Activated naive CD4-positive, alpha-beta T cell treated with anti-CD3 and anti-CD28 coated beads, Interleukin-2, amount 10 ng/mL, durations not matched to agents 7 days and 5 days (primary cell): ENCODE measurements at regions not wholly inside any gene's neighbourhood (a gene's known extent, or its start where the extent isn't known, plus 50 kb on each side); places are given as distances from the start of the nearest gene placed in this dataset.

Source experiments
- CTCF ChIA-PET: fragments of 350-600 bp; sonication (Branson Sonifier 250); formaldehyde crosslinking; loops from one replicate; lab custom pipeline; 2021; ENCODE audit warnings: antibody characterized with exemption; lab: Charles Lee
- DNase-seq: peaks from one replicate; pipeline ENCODE4 v3.0.0-alpha.2; 2020
- H3K27ac Mint-ChIP-seq: one replicate; pipeline ENCODE4 v1.8.0; 2021; ENCODE audit warnings: mild to moderate bottlenecking, moderate library complexity, mixed read lengths
- H3K27me3 Mint-ChIP-seq: one replicate; pipeline ENCODE4 v1.8.0; 2021; ENCODE audit warnings: mild to moderate bottlenecking, mixed read lengths
- H3K36me3 Mint-ChIP-seq: one replicate; pipeline ENCODE4 v1.8.0; 2021; ENCODE audit warnings: mixed read lengths
- H3K4me1 Mint-ChIP-seq: one replicate; pipeline ENCODE4 v1.8.0; 2021; ENCODE audit warnings: mixed read lengths
- H3K4me3 Mint-ChIP-seq: one replicate; pipeline ENCODE4 v1.8.0; 2021; ENCODE audit warnings: mild to moderate bottlenecking, moderate library complexity, mixed read lengths
- H3K9me3 Mint-ChIP-seq: one replicate; pipeline ENCODE4 v1.8.0; 2021; ENCODE audit warnings: mixed read lengths

- DNase-seq = no peak
- H3K9me3 Mint-ChIP-seq = no peaks in the 10 kb centered on the region
- CTCF ChIA-PET = interaction anchor here (0.6 to 2.4 kb wide), 5 partner anchors 10 to 587 kb away, joined by 3 to 8 read pairs (median 4); no protein-coding TSS in a partner anchor
- no peaks in the 10 kb centered on the region for H3K4me1 Mint-ChIP-seq
- H3K4me3 Mint-ChIP-seq = no peak overlapping the region
- peaks cover 18% of the 10 kb centered on the region for H3K27me3 Mint-ChIP-seq
- no peaks in the 10 kb centered on the region for H3K36me3 Mint-ChIP-seq
- H3K27ac Mint-ChIP-seq = no peak overlapping the region
Observed at GRCh38 chr5:174324680-174325079, 279.2 kb downstream of the NSG2 start.

DNA sequence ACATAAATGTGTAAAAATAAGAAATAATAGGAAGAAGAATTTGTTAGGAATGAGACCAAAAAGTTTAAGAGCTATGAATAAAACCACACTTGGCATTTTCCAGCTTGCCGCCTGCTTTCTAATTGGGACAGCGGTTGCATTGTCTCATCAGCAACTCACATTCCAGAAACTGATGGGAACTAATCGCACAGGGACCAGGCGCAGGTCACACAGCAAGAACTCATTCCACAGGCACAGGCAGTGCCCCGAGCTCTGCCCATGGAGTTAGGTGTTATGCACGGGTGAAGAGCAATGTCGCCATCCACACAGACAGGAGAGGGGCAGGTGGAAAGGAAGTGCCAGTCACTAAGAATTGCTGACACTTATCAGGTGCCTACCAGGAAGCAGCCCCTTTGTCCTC lies 279.9 kb downstream of the NSG2 start:
- Mint-ChIP-seq H3K27ac (no peak overlapping the region), H3K36me3 (no peaks in the 10 kb centered on the region), H3K27me3 (peaks cover 15% of the 10 kb centered on the region), H3K4me1 (no peaks in the 10 kb centered on the region), H3K4me3 (no peak overlapping the region), H3K9me3 (no peaks in the 10 kb centered on the region)
- DNase-seq = no peak
- CTCF ChIA-PET = interaction anchor here (0.7 kb wide), 1 partner anchor 110 kb away, joined by 3 read pairs; no protein-coding TSS in a partner anchor

- H3K4me1 Mint-ChIP-seq = no peaks in the 10 kb centered on the region
- no peak overlapping the region for H3K27ac Mint-ChIP-seq
- H3K27me3 Mint-ChIP-seq = peaks cover 14% of the 10 kb centered on the region
- no peaks in the 10 kb centered on the region for H3K9me3 Mint-ChIP-seq
- H3K36me3 Mint-ChIP-seq = no peaks in the 10 kb centered on the region
- CTCF ChIA-PET = interaction anchor here (1.3 kb wide), 2 partner anchors 8 to 471 kb away, joined by 3 to 8 read pairs; no protein-coding TSS in a partner anchor
- no peak for DNase-seq
- no peak overlapping the region for H3K4me3 Mint-ChIP-seq
Observed at GRCh38 chr5:174325961-174326360, 280.5 kb downstream of the NSG2 start.

- DNase-seq = no peak
- Mint-ChIP-seq H3K4me1 (no peaks in the 10 kb centered on the region), H3K36me3 (no peaks in the 10 kb centered on the region), H3K9me3 (no peaks in the 10 kb centered on the region), H3K27ac (no peak overlapping the region), H3K4me3 (no peak overlapping the region), H3K27me3 (peaks cover 11% of the 10 kb centered on the region)
- CTCF ChIA-PET = interaction anchor here (0.8 to 2.5 kb wide), 5 partner anchors 8 to 471 kb away, joined by 3 to 8 read pairs (median 4); no protein-coding TSS in a partner anchor
Observed at GRCh38 chr5:174326372-174326771, 280.9 kb downstream of the NSG2 start.

DNA sequence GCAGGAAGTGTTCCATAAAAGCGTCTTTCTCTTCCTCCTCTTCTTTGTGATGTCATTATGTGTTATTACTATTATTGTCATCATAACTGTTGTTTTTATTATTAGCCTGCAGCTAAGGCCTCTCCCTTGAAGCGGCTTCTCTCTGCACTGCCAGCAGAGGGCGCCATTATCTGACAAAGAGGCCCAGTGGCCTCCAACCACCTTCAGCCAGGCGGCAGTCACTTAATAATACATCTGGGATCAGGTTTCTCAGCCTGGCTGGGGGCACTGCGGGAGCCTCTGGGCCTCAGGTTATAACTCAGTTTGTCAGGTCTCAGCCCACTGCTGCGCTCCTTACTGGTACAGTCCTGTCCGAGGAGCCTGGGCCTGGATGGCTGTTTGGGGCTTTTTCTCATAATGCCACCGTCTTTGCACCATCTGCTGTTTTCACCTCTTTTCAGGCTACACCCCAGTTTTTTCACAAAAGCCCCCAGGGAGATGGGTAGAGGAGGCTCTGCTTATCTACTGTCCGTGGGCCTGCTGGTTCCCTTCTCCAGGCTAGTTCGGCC lies 281.9 kb downstream of the NSG2 start:
- peak; percentile 67 for DNase-seq
- H3K4me1 Mint-ChIP-seq = no peaks in the 10 kb centered on the region
- peaks cover 11% of the 10 kb centered on the region for H3K27me3 Mint-ChIP-seq
- H3K4me3 Mint-ChIP-seq = no peak overlapping the region
- H3K36me3 Mint-ChIP-seq = no peaks in the 10 kb centered on the region
- CTCF ChIA-PET = interaction anchor here (0.5 to 2.5 kb wide), 7 partner anchors 9 to 470 kb away, joined by 3 to 8 read pairs (median 4); no protein-coding TSS in a partner anchor
- no peak overlapping the region for H3K27ac Mint-ChIP-seq
- H3K9me3 Mint-ChIP-seq = no peaks in the 10 kb centered on the region

DNA sequence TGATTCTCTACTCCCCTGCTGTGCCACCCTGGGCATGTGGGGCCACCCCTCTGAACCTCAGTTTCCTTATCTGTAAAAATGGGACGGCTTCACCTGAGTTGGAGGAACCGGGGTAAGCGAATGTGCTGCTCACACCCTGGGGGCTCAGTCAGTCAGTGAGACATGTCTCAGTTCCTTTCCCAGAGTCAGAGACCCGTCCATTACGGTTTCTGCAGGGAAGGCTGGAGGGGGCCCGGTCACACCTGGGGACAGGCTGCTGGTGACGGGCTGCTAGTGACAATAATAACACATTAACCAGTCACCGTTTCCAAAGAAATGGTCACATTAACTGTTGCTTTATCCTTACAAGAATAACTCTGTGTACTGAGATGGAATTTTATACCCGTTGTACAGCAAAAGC lies 282.4 kb downstream of the NSG2 start:
- Mint-ChIP-seq H3K4me3 (no peak overlapping the region), H3K27ac (no peak overlapping the region), H3K4me1 (no peaks in the 10 kb centered on the region), H3K36me3 (no peaks in the 10 kb centered on the region), H3K9me3 (no peaks in the 10 kb centered on the region), H3K27me3 (peaks cover 11% of the 10 kb centered on the region)
- CTCF ChIA-PET = interaction anchor here (2.5 kb wide), 1 partner anchor 465 kb away, joined by 6 read pairs; no protein-coding TSS in a partner anchor
- no peak for DNase-seq

DNA sequence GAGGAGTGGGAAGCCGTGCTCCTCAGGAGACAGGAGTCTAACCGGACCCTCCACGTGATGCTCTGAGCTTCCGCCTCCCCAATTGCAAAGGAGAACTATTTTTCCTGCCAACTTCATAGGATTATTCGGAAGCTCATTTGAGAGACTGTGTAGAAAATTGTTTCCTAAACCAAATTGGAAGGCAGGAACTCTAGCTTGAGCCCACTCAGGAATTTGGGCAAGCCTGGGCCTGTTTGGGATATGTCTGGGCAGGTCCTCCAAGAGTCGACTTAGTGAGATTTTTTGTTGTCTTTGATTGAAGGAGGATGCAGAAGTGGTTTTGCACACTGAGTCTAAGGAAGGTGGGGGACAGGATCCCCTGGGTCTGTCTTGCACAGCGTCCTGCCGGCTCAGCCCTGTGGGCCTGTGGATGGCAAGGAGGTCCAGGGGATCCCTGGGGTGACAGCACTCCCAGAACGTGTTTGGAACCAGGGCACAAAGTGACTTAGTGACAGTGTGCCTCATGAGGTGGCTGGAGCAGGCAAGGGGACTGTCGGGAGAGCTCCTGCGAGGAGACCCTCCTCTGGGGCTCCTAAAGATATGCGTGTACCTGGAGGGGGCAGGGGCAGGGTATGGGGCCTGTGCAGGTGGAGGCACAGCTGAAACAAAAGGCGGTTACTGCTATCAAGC lies 283.3 kb downstream of the NSG2 start:
- no peaks in the 10 kb centered on the region for H3K9me3 Mint-ChIP-seq
- no peak overlapping the region for H3K4me3 Mint-ChIP-seq
- CTCF ChIA-PET = interaction anchor here (0.5 to 2.5 kb wide), 3 partner anchors 17 to 464 kb away, joined by 3 to 6 read pairs (median 4); no protein-coding TSS in a partner anchor
- no peak overlapping the region for H3K27ac Mint-ChIP-seq
- no peak for DNase-seq
- no peaks in the 10 kb centered on the region for H3K4me1 Mint-ChIP-seq
- H3K27me3 Mint-ChIP-seq = peaks cover 10% of the 10 kb centered on the region
- no peaks in the 10 kb centered on the region for H3K36me3 Mint-ChIP-seq

DNA sequence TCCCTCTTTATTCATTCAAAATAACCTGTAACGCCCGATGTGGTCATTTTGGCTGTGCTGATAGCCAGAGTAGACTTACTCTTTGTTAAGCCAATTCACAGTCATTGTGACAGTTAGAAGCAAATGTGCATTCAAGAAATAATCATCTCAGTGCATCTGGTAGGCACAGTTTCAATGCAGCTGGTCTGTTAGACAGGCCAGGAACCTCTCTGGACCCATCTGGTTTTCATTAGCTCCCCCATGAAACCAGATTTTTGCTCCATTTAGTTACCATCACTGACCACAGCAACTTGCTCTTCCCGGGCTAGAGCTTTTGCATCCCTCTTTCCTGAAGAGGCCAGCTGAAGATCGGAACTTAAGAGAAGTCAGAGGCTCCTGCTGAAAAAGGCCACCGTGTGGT lies 284.2 kb downstream of the NSG2 start:
- Mint-ChIP-seq H3K9me3 (no peaks in the 10 kb centered on the region), H3K4me1 (no peaks in the 10 kb centered on the region), H3K36me3 (no peaks in the 10 kb centered on the region), H3K27ac (no peak overlapping the region), H3K27me3 (peaks cover 7% of the 10 kb centered on the region), H3K4me3 (no peak overlapping the region)
- CTCF ChIA-PET = interaction anchor here (1.0 kb wide), 1 partner anchor 18 kb away, joined by 4 read pairs; no protein-coding TSS in a partner anchor
- no peak for DNase-seq

DNA sequence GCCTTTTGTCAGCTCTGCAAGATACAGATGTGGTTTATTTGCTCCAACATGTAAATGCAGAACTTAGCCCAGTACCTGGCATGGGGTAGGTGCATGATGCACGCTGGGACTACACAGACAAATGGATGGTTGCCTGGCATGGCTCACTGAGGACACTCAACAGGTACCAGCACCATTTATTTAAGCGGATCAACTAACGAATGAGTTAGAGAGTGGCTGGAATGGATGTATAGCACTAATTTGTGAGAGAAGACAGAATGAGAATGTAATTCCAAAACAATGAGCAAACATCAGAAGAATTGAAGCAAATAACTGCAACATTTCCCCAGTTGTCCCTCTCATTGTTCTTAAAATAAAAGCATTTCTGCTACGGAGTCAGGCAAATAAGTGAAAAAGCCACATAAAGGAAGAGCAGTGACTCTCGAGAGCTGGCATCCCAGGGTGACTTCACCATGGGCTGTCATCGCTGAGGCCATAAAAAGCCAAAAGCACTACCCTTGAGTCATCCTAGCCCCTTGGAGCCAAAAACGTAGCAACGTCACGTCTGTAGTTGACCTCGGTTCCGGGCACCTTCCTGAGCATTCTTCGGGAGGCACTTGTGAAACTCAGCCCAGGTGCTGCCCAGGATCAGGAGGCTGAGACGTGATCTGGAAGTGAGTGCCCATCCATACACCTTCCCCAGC lies 290.3 kb downstream of the NSG2 start:
- DNase-seq = no peak
- Mint-ChIP-seq H3K4me3 (no peak overlapping the region), H3K4me1 (no peaks in the 10 kb centered on the region), H3K9me3 (no peaks in the 10 kb centered on the region), H3K27me3 (peaks cover 35% of the 10 kb centered on the region), H3K36me3 (no peaks in the 10 kb centered on the region), H3K27ac (no peak overlapping the region)
- CTCF ChIA-PET = no interaction called here

- no peak overlapping the region for H3K27ac Mint-ChIP-seq
- CTCF ChIA-PET = no interaction called here
- no peak overlapping the region for H3K4me3 Mint-ChIP-seq
- DNase-seq = no peak
- H3K27me3 Mint-ChIP-seq = peaks cover 35% of the 10 kb centered on the region
- H3K9me3 Mint-ChIP-seq = no peaks in the 10 kb centered on the region
- no peaks in the 10 kb centered on the region for H3K36me3 Mint-ChIP-seq
- H3K4me1 Mint-ChIP-seq = no peaks in the 10 kb centered on the region
Observed at GRCh38 chr5:174336479-174336878, 291.0 kb downstream of the NSG2 start.

- H3K9me3 Mint-ChIP-seq = no peaks in the 10 kb centered on the region
- DNase-seq = no peak
- no peak overlapping the region for H3K27ac Mint-ChIP-seq
- peaks cover 35% of the 10 kb centered on the region for H3K27me3 Mint-ChIP-seq
- no peaks in the 10 kb centered on the region for H3K36me3 Mint-ChIP-seq
- no peaks in the 10 kb centered on the region for H3K4me1 Mint-ChIP-seq
- no peak overlapping the region for H3K4me3 Mint-ChIP-seq
- CTCF ChIA-PET = no interaction called here
Observed at GRCh38 chr5:174337276-174338184, 292.0 kb downstream of the NSG2 start.

GRCh38 chr5:174338185-174339010 lies 292.9 kb downstream of the NSG2 start:
- Mint-ChIP-seq H3K36me3 (no peaks in the 10 kb centered on the region), H3K9me3 (no peaks in the 10 kb centered on the region)
- CTCF ChIA-PET = no interaction called here

GRCh38 chr5:174339130-174339529 lies 293.6 kb downstream of the NSG2 start:
- H3K36me3 Mint-ChIP-seq = no peaks in the 10 kb centered on the region
- H3K27ac Mint-ChIP-seq = no peak overlapping the region
- H3K9me3 Mint-ChIP-seq = no peaks in the 10 kb centered on the region
- DNase-seq = no peak
- CTCF ChIA-PET = no interaction called here
- H3K4me3 Mint-ChIP-seq = no peak overlapping the region
- no peaks in the 10 kb centered on the region for H3K4me1 Mint-ChIP-seq
- H3K27me3 Mint-ChIP-seq = peaks cover 35% of the 10 kb centered on the region

More at GRCh38 chr5:174338185-174339010, 292.9 kb downstream of the NSG2 start:
- no peak overlapping the region for H3K4me3 Mint-ChIP-seq
- H3K27ac Mint-ChIP-seq = no peak overlapping the region
- peaks cover 35% of the 10 kb centered on the region for H3K27me3 Mint-ChIP-seq
- H3K4me1 Mint-ChIP-seq = no peaks in the 10 kb centered on the region
- DNase-seq = no peak
